T follicular helper cell (primary cell): ENCODE measurements at regions not wholly inside any gene's neighbourhood (a gene's known extent, or its start where the extent isn't known, plus 50 kb on each side); places are given as distances from the start of the nearest gene placed in this dataset.

Experiments used
- DNase-seq: peaks from one replicate; pipeline ENCODE4 v3.0.0-alpha.2; 2020; ENCODE audit warnings: low read depth

- no peak for DNase-seq
These were observed 527.0 kb downstream of the TNS1 start for GRCh38 chr2:217475791-217476190.

- no peak for DNase-seq
These were observed 527.7 kb downstream of the TNS1 start for GRCh38 chr2:217475101-217475500.

DNA sequence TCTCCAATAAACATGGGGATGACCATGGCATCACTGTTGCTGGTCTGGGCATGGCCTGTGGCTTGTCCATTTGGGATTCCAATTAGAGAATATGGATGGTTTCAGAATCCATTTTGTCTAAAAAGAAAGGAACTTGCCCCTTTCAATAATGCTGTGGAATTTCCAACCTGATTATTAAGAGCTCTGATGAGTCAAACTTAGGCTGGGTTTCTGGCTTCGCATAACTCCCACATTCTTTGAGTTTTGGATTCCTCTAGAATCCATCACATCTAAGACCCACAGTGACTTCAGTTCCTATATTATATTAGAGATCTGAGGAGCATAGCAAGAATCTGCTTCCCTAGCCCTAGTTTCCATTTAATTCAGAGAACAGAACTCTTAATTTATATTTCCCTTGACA lies 531.5 kb downstream of the TNS1 start:
- DNase-seq = no peak

DNA sequence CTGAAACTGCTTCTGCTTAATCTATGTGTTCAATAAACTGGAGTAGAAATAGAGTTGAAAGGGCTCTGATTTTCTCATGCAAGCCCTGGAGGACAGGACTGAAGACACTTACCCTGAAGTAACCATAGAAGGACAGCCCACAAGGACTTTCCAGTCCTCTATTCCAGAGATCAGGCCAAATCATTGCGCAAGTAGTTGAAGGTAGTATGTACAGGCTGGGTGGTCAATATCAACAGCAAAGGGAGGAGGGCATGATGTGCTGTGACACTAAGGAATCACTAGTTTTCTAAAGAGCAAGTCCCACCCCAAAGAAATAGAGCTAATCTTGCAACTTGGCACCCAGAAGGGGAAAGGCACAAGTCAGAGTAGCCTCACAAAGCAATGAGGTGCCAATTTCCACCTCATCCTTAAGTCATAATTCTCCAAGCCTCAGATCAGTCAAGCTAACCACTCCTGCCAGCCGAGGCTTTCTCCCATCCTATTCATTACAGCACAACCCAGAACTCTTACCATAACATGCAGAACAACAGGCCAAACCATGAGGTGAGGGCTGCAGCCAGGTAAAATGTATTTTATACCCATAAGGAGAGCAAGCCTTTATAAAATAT lies 533.5 kb downstream of the TNS1 start:
- no peak for DNase-seq

DNA sequence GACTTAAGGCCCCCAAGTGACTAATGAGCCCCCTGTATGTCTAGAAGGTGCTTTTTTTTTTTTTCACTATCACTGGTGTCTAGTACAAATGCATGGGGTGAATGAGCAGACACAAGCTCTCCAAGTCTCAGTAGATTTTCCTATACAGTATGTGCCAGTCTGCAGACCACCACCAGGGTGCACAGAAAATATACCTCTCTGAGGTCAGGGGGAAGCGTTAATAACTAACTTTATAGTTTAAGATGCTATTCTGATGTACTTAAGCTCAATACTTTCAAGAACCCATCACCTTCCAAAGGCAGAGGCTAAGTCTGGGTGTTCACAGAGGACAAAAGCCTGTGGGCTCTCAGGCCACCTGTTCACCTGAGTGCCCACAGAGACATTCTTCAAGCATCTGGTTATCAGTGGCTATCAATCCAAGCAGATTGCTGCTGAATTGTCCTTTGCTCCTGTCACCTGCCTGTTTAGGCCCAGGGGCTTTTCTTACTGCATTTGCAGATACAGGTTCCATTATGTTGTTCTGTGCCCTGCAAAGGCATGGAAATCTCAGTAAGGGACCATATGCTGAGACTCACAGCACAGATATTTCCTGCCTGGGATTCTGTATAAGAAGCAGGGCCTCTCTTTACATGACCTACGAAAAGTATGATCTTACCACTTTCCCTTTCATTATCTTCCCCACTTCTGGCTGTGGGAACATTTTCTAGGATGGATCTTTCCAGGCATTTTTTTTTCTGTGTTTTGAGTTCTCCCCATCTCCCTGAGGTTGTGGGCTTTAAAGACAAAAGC lies 534.6 kb downstream of the TNS1 start:
- no peak for DNase-seq

GRCh38 chr2:217467331-217467730 lies 535.5 kb downstream of the TNS1 start:
- DNase-seq = no peak

DNA sequence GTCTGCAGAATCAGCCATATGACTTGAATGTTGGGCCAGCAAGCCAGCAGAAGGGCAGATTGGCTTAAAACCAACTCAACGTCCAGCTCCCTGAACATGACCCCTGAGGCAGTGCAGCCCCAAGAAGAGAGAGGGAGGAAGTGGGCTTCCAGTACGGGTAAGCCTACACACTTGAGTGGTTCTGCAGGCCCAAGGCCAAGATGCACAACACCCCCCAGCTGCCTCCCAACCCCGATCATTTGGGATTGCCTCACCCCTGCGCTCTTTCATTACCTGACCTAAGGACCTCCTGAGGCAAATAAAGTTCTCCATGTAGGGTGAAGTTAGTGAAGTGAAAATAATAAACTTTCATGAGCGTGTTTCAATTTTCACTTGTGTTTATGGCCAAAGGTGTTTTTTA lies 536.0 kb downstream of the TNS1 start:
- no peak for DNase-seq

- no peak for DNase-seq
These were observed 536.7 kb downstream of the TNS1 start for GRCh38 chr2:217466104-217466503.

DNA sequence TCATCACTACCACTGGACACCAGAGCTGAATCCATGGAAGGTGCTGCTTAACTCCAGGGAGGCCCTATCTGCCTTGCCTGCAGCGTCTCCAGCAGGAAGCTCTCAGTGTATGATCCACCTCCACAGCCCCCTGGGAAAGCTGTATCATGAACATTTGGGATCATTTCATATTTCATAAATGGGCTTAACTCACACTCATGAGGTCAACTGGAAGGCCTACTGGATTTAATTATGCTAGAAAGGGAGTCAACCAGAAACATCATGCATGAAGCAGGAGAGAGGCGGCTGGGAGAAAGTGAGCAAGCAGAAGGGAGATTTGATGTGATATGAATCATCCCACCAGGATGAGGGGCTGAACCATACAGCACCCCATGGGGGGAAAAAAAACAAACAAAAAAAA lies 537.7 kb downstream of the TNS1 start:
- no peak for DNase-seq

GRCh38 chr2:217463402-217464075 lies 539.3 kb downstream of the TNS1 start:
- DNase-seq = no peak

DNA sequence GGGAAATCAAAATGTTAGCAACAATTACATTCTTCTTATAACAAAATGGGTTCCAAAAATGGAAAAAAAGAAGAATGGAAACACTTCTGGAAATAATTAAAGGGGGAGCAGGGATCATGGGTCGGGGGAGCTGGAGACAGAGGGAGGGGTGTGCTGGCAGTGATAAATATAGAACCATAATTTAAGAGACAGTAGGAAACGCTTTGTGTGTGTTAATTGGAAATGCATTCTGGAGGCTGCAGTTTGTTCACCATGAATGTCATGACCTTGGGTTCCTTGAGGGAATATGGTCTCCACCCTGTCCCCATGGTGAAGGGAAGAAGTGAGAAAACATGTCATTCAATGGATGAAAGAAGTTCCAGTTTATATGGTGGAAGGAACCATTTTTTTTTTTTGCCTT lies 540.7 kb downstream of the TNS1 start:
- DNase-seq = no peak

- DNase-seq = no peak
These were observed 541.1 kb downstream of the TNS1 start for GRCh38 chr2:217461674-217462073.

GRCh38 chr2:217459680-217460405 lies 543.0 kb downstream of the TNS1 start:
- DNase-seq = no peak

GRCh38 chr2:217459016-217459415 lies 543.8 kb downstream of the TNS1 start:
- DNase-seq = no peak

DNA sequence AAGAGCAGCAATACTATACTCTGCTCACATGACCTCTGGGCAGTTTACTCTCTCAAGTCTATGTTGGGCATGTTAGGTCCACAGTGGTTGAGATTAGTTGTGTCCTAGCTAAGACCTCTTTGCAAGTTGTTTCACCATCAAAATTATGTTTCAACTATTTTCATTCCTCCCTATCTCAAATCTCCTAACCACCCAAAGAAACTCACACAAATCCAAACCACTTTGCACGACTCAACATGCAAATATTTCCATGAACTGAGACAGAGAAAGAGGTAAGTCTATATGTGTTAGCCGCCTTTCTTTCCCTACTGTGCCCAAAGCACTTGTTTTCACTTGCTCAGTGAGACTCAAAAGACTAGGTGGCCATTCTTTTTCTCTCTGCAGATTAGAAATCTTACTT lies 546.8 kb downstream of the TNS1 start:
- DNase-seq = no peak

- DNase-seq = no peak
These were observed 549.9 kb downstream of the TNS1 start for GRCh38 chr2:217452928-217453327.

DNA sequence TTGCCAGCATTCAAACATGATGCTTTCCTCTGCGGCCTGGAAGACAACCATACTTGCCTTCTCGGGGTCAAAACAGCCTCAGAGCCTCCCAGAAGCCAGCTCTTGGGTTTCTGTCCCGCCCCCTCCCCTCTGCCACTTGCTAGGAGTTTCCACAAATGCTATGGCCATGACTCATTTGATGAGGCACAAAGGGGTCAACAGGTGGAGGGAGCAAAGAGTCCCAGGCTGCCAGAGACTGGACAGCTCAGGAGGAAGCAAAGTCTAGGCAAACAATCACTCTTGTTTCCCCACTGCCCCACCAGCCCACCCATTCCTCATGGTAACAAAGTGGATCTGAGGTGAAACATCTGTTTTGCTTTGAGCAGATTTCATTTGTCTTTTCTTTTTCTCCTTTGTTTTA lies 551.1 kb downstream of the TNS1 start:
- no peak for DNase-seq

- no peak for DNase-seq
These were observed 553.4 kb downstream of the TNS1 start for GRCh38 chr2:217449444-217449843.

- no peak for DNase-seq
These were observed 553.9 kb downstream of the TNS1 start for GRCh38 chr2:217448860-217449259.

DNA sequence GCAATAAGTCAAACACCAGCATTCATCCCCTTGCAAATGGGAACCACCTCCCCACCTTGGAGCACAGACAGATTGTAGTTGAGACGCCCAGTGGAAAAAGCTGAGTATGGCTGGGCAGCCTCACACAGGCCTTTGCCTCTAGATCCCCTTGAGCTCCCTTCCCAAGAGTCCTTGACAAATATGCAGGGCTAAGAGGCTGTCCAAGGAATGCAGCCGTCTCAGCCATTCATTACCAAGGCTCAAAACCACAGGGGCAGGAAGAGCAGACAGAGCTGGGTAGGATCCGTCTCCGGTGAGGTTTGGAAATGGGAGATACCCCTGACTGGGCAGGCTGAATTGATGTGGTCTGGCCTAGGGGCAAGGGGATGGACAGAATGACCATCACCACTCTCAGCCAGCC lies 557.1 kb downstream of the TNS1 start:
- no peak for DNase-seq

DNA sequence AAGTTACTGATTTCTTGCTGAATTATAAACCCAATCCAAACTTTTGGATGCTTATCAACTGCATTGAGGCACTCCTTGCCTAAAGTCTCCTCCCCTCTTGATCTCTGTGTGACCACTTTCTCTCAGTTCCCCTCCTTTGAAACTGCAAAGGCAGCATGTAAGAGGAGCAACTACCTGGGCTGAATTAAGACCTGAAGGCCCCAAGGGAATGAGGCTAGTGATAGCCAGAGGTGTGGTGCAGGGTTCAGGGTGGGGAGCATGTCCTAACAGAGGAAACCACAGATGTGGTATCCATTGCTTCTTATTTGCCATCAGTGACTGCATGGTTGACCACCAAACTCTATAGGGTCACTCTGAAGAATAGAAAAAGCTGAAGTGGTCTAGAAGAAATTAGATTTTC lies 557.9 kb downstream of the TNS1 start:
- no peak for DNase-seq

DNA sequence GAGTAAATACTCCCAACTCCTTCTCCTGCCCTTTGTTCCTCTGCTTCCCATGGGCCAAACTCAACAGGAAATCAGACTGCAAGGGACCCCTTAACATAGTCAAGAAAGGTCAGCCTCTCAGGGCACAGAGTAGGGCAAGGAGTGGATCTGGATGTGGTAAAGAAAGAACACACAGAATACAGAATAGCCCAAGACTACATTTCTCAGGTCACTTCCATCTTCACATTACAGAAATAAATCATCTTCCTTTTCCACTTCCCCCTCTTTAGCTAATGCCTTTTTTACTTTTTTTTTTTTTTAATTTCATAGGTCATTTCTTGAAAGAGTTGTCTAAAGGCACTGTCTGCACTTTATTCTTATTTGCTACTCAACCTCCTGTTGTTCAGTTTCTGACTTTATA lies 558.3 kb downstream of the TNS1 start:
- DNase-seq = no peak

DNA sequence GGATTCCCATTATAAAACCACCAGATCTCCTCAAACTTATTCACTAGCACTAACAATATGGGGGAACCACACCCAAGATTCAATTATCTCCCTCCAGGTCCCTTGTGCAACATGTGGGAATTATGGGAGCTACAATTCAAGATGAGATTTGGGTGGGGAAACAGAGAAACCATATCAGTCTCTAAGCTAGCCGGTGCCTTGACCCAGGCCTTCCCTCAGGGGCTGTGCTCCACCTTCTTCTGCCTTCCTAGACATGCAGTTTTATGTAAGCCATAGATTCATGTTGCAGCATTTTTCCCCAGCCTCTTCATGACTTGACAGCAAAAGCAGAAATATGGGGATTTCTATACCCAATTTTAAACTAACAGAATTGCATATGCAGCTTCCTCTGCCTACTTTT lies 559.2 kb downstream of the TNS1 start:
- no peak for DNase-seq
